GM08714 (cell line): ENCODE measurements at regions not wholly inside any gene's neighbourhood (a gene's known extent, or its start where the extent isn't known, plus 50 kb on each side); places are given as distances from the start of the nearest gene placed in this dataset.

Source experiments
- H3K4me3 ChIP-seq: fragments of 200-500 bp; sonication (Bioruptor generic); 2 replicates; pipeline ENCODE4 v1.5.1; 2014; ENCODE audit warnings: mild to moderate bottlenecking, low read length, inconsistent platforms
- ZNF274 ChIP-seq: IDR thresholded peaks from 2 replicates; pipeline ENCODE4 v1.6.1; 2012; ENCODE audit warnings: mild to moderate bottlenecking, low read depth, low read length

DNA sequence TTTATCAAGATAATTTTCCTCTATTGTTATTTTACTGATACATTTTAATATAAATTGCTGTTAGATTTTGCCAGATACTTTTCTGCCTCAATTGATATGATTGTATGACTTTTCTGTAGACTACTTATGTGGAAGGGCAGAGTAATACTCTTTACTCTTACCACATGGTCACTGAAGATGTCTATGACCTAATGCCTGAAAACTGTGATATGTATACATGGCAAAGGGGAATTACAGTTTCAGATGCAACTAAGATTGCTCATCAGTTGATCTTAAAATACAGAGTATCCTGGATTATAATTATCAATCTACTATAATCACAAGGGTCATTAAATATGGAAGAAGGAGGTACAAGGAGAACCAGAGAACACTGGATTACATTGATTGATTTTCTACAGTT lies 1528.0 kb downstream of the BRINP3 start:
- TF ChIP-seq ZNF274 = no peak

DNA sequence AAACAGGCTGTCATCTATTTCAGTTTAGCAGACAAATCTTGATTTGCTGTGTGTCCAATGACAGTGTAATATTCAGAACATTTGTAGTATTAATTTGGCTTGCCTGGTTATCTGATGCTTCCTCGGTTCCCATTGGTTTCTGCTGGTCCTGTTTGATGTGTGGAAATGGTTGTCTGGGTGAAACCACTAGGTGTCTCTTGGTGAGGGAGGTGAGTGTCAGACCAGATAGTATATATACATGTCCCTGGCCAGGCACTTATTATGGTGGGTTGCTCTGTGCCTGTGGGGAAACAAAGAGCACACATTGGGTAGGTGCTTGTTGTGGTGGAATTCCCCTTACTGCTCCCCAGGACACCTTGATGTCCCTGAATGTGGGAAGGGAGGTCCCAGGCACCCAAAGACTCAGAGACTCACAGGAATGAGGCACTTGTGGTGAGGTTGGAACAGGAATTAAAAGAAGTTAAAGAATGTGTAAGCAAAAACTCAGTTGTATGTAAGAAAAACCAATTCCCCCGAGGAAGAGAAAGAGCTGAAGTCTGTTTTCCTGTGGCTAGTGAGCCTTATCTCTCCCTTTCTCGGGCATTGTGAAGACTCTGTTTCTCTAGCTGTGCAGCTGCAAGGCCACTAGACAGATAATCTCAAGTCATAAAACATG lies 1519.1 kb downstream of the BRINP3 start:
- no peak for TF ChIP-seq ZNF274

More for the DNA sequence above, 1528.0 kb downstream of the BRINP3 start:
- no peak overlapping the region for H3K4me3 ChIP-seq

DNA sequence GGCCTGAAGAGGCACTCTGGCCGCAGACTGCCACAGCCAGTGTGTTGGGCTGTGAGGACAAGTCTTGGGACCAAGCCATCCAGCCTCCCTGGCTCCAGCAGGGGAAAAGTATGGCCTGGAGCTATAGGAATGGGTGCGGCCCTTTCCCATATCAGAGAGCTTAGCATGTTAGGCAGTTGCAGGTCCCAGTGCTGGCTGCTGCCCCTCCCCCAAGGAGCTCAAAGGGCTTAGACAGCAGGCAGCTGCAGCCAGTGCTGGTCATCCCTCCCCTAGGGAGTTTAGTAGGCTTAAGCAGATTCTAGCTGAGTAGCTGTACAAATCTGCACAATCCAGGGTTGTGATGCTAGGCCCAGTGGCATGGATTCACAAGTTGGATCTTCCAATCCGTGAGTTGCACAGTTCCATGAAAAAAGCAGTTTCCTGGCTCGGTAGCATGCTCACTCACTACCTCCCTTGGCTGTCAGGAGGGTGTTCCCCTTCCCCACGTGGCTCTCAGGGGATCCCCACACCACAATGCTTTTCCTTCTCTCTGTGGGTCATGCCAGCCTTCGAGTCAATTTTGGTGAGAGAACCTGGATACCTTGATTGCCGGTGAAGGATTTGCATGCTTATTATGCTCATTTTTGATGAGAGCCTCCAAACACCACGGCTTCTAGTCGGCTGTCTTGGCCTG lies 1490.8 kb downstream of the BRINP3 start:
- H3K4me3 ChIP-seq = no peak overlapping the region
- TF ChIP-seq ZNF274 = no peak

More for the DNA sequence above, 1519.1 kb downstream of the BRINP3 start:
- no peak overlapping the region for H3K4me3 ChIP-seq

DNA sequence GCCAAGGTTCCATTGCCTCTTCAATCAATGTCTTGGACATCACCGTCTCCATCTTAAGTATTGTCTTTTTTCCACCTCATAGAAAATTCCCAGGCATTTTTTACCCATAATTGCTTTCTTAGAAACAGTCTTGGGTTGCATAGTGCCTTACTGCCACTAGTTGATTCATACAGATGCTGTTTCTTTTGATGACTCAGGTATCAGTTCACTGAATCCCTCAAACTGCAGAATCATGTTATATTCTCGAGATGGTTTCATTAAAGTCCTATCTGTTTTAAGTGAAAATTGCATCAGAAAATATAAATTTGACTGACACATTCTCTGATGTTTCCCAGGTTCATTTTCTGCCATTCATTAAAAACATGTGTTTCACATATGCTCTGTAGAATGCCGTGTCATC lies 1489.1 kb downstream of the BRINP3 start:
- no peak for TF ChIP-seq ZNF274

DNA sequence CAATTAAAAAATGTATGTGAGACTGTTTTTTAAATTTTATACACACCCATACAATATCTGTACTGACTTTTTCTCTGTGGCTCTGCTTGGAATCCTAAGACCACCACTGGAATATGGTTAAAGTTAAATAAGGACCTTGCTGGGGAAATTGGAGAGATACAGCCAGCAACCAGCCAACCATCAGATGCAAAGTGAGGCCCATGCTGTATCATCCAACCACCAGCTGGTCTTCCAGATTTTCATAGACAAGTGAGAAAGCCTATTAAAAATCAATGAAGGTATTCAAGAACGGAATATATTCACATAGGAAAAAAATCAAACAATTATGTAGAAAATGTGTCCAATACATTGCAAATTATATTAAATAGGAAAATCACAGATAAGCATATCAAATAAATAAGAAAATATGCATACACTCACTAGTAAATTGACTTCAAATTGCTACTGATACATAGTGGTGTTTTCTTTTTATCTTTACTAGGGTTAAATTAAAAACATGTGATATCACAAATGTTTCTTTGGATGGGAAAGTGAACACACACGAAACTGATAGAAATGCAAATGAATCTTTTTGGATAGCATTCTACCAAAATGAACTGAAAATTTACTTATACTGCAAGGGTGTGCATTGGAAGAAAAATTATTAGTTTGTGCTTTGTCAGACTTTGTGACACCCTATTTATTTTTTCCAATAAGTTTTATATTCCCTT lies 1486.3 kb downstream of the BRINP3 start:
- no peak for TF ChIP-seq ZNF274
- no peak overlapping the region for H3K4me3 ChIP-seq

More for the DNA sequence above, 1489.1 kb downstream of the BRINP3 start:
- H3K4me3 ChIP-seq = no peak overlapping the region

DNA sequence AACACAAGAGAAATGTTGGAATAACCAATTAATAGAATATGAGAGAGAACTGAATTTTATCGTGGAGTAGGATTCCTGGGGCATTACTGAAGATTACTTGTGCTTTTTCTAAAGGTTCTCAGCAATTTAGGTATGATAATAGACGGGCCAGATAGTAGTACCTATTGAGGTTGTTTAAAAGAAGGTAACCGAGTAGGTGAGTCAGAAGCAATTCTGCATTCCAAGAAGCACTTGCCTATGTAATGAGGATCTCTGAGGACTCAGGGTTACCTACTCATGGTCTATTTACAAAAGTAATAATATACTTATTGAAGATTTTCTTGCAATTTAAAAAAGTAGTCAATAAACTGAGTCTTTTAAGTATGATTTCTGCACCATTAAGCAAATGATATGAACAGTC lies 1469.8 kb downstream of the BRINP3 start:
- no peak overlapping the region for H3K4me3 ChIP-seq
- TF ChIP-seq ZNF274 = no peak

DNA sequence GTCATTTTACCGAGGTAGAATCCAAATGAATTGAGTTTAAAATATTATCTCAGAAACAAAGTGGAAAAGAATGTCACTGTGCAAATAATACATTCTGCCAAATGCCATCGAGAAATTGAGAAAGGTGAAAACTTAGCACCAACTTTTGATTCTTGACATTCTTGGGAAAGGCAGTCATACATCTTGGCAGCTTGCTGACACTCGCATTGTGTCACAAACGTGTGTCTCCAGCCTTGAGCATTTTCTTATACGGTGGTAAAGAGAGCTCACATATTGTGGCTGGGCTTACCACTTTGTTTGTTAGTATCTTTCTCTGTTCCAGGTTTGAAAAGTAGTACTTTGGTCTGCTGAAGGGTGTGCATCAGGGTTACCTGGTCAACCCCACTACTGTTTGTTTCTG lies 1456.1 kb downstream of the BRINP3 start:
- no peak overlapping the region for H3K4me3 ChIP-seq
- TF ChIP-seq ZNF274 = no peak

DNA sequence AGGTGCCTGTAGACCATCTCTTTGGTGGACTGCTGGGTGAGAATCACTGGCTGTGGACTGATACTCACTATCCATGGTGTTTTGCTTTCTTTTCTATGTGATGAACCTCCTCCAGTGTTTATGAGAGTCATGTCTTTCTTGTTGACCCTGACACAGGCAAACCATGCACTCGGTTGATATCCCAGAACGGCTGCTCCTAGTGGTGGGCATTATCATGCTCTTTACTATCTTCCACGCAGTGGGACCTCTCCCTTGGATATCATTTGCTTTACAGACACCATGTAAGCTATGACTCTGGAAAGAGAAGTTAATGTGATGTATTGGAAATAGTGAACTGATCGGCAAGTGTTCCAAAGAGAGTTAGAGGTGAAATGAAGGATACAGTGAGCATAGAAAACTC lies 1455.6 kb downstream of the BRINP3 start:
- no peak overlapping the region for H3K4me3 ChIP-seq
- no peak for TF ChIP-seq ZNF274

DNA sequence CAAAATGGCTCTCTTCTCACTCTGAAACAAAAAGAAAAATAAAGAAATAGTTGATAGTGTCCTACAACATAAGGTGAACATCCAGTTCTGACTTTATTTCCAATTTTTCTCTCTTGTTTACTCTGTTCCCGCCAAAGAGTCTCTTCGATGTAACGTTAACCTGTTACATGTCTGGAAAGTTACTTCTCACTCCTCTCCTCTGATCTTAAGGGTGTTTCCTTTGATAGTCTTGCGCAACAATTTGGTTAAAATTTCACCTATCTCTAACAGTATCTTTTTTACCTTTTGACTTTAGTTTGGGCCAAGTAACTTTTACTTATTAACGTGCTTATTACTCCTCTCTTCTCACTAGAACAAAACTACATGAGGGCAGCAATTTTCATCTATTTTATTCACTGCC lies 1450.2 kb downstream of the BRINP3 start:
- no peak overlapping the region for H3K4me3 ChIP-seq
- TF ChIP-seq ZNF274 = no peak

DNA sequence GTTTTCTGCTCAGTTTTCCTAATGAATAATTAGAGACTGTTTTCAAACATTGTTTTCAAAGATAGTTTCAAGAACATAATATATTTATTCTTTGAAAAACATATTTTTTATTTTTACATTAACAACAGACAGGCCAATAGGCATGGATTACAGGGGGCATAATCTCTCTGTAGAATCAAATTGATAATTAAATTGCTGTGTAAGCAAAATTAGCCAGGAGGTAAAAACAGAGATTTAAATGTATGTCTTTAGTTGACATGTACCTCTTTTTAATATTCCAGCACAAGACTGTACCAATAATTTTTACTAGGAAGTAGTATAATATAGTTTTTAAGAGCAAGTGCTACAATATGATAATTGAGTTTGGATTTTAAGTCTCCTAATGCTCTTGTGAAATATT lies 1444.5 kb downstream of the BRINP3 start:
- H3K4me3 ChIP-seq = no peak overlapping the region
- no peak for TF ChIP-seq ZNF274

DNA sequence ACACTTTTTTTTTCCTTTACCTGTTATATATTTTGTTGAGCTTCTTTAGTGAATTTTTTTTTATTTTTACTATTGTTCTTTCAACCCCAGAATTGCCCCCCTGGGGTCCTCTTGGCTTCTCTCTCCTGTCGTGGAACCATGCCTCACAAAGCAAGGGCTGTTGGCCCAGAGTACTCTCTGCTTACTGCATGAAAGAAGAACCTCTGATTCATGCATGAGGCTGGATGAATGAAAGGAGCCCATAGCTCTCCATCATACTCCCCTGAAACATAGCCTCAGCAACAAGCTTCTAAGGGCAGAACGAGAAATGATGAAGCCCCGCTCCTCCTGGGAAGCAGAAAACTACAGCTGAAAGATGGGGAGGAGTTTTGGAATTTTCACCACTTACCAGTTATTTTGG lies 1441.0 kb downstream of the BRINP3 start:
- H3K4me3 ChIP-seq = no peak overlapping the region
- no peak for TF ChIP-seq ZNF274

DNA sequence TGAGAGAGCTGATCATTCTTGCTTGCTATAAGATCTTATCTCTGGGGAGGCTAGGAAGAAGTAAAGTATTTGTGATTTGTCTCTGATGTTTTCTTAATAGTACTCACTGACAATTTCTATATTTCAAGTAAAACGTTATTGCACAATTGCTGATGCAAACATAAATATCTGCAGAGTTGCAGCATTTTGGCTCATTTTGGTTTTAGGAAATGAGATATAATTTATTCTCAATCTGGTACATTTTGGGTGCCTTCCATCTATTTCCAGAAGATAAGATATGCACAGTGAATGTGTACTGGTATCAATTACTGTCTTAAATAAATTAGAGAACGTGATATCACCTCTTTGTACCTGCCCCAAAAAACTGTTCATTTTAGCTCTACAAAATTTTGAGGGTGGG lies 1431.5 kb downstream of the BRINP3 start:
- TF ChIP-seq ZNF274 = no peak
- no peak overlapping the region for H3K4me3 ChIP-seq

DNA sequence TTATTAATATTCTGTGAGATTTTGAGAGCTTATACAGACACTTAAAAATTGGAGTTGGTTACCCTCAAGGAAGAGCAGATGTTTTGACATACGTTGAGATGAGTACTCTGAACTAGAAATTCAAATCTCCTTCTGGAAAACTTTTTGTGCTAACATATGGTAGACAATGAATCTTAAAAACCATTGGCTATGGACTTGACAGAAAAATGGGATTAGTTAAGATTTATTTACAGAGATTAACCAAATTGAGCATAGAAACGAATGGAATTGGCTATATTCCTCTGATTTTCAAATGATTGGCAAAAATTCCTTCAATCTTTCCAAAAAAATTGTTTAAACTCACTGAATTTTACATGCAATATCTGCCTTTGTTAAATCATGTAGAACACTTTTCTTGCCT lies 1392.9 kb downstream of the BRINP3 start:
- no peak for TF ChIP-seq ZNF274
- no peak overlapping the region for H3K4me3 ChIP-seq

DNA sequence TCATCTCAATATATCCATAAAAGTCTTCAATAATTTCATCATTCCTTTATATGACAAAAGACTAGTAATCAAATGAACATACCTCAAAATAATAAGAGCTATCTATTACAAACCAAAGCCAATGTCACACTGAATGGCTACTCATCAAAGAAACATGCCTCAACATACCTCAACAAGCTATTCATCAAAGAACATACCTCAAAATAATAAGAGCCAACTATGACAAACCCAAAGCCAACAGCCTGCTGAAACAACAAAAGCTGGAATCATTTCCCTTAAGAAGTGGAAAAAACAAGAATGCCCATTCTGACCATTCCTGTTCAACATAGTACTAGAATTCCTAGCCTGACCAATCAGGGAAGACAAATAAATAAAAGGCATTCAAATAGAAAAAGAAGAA lies 1373.7 kb downstream of the BRINP3 start:
- H3K4me3 ChIP-seq = no peak overlapping the region
- no peak for TF ChIP-seq ZNF274
